BLaER1 (cell line): ENCODE measurements at regions not wholly inside any gene's neighbourhood (a gene's known extent, or its start where the extent isn't known, plus 50 kb on each side); places are given as distances from the start of the nearest gene placed in this dataset.

Experiments
- H3K27ac ChIP-seq: shearing (Covaris generic); formaldehyde crosslinking; 2 replicates; pipeline ENCODE4 v1.8.1; 2022
- H3K27me3 ChIP-seq: shearing (Covaris generic); formaldehyde crosslinking; 2 replicates; pipeline ENCODE4 v1.8.1; 2022
- H3K36me3 ChIP-seq: shearing (Covaris generic); formaldehyde crosslinking; 2 replicates; pipeline ENCODE4 v1.8.1; 2022
- H3K4me1 ChIP-seq: shearing (Covaris generic); formaldehyde crosslinking; 2 replicates; pipeline ENCODE4 v1.8.1; 2022
- H3K4me2 ChIP-seq: shearing (Covaris generic); formaldehyde crosslinking; 2 replicates; pipeline ENCODE4 v1.8.1; 2022
- H3K4me3 ChIP-seq: shearing (Covaris generic); formaldehyde crosslinking; 2 replicates; pipeline ENCODE4 v1.8.1; 2022
- H3K9ac ChIP-seq: shearing (Covaris generic); formaldehyde crosslinking; 2 replicates; pipeline ENCODE4 v1.8.1; 2022
- H3K9me3 ChIP-seq: shearing (Covaris generic); formaldehyde crosslinking; 2 replicates; pipeline ENCODE4 v1.8.1; 2022
- H4K20me1 ChIP-seq: shearing (Covaris generic); formaldehyde crosslinking; 2 replicates; pipeline ENCODE4 v1.8.1; 2022
- Cebpa-rat ChIP-seq: shearing (Covaris generic); IDR thresholded peaks from 2 replicates; pipeline ENCODE4 v1.8.1; 2022

- H3K4me3 ChIP-seq, result no peak overlapping the region
- H3K9ac ChIP-seq, result no peak overlapping the region
- H3K9me3 ChIP-seq, result no peaks in the 10 kb centered on the region
- no peaks in the 10 kb centered on the region for H3K36me3 ChIP-seq
- H3K4me2 ChIP-seq, result no peak overlapping the region
- H3K27me3 ChIP-seq, result no peaks in the 10 kb centered on the region
- no peak for TF ChIP-seq Cebpa-rat
- H3K27ac ChIP-seq, result no peak overlapping the region
- no peaks in the 10 kb centered on the region for H4K20me1 ChIP-seq
- no peaks in the 10 kb centered on the region for H3K4me1 ChIP-seq
Observed at GRCh38 chr20:21586682-21587081, 72.8 kb upstream of the NKX2-2 start.

- TF ChIP-seq Cebpa-rat, result no peak
- H3K27me3 ChIP-seq, result no peaks in the 10 kb centered on the region
- no peak overlapping the region for H3K4me3 ChIP-seq
- no peak overlapping the region for H3K4me2 ChIP-seq
- H3K36me3 ChIP-seq, result no peaks in the 10 kb centered on the region
- H3K27ac ChIP-seq, result no peak overlapping the region
- H4K20me1 ChIP-seq, result no peaks in the 10 kb centered on the region
- no peak overlapping the region for H3K9ac ChIP-seq
- H3K4me1 ChIP-seq, result no peaks in the 10 kb centered on the region
- no peaks in the 10 kb centered on the region for H3K9me3 ChIP-seq
Observed at GRCh38 chr20:21583486-21584168, 69.8 kb upstream of the NKX2-2 start.

GRCh38 chr20:21577551-21577950, 63.7 kb upstream of the NKX2-2 start:
- Histone ChIP-seq H3K4me2 (no peak overlapping the region), H3K4me1 (no peaks in the 10 kb centered on the region), H4K20me1 (no peaks in the 10 kb centered on the region), H3K27ac (no peak overlapping the region), H3K27me3 (no peaks in the 10 kb centered on the region), H3K4me3 (no peak overlapping the region), H3K9me3 (no peaks in the 10 kb centered on the region), H3K9ac (no peak overlapping the region), H3K36me3 (no peaks in the 10 kb centered on the region)
- TF ChIP-seq Cebpa-rat, result no peak

- Histone ChIP-seq H4K20me1 (no peaks in the 10 kb centered on the region), H3K36me3 (no peaks in the 10 kb centered on the region), H3K4me3 (no peak overlapping the region), H3K4me1 (no peaks in the 10 kb centered on the region), H3K4me2 (no peak overlapping the region), H3K27ac (no peak overlapping the region), H3K27me3 (no peaks in the 10 kb centered on the region), H3K9me3 (no peaks in the 10 kb centered on the region), H3K9ac (no peak overlapping the region)
- TF ChIP-seq Cebpa-rat, result no peak
Observed at GRCh38 chr20:21575981-21576740, 62.3 kb upstream of the NKX2-2 start.

- no peak overlapping the region for H3K4me2 ChIP-seq
- H3K9me3 ChIP-seq, result no peaks in the 10 kb centered on the region
- no peaks in the 10 kb centered on the region for H3K27me3 ChIP-seq
- TF ChIP-seq Cebpa-rat, result no peak
- H3K27ac ChIP-seq, result no peak overlapping the region
- no peaks in the 10 kb centered on the region for H3K4me1 ChIP-seq
- no peaks in the 10 kb centered on the region for H4K20me1 ChIP-seq
- H3K36me3 ChIP-seq, result no peaks in the 10 kb centered on the region
- H3K4me3 ChIP-seq, result no peak overlapping the region
- no peak overlapping the region for H3K9ac ChIP-seq
Observed at GRCh38 chr20:21575167-21575566, 61.3 kb upstream of the NKX2-2 start.

GRCh38 chr20:21574443-21574842, 60.6 kb upstream of the NKX2-2 start:
- Histone ChIP-seq H3K4me3 (no peak overlapping the region), H3K27me3 (no peaks in the 10 kb centered on the region), H3K27ac (no peak overlapping the region), H3K4me1 (no peaks in the 10 kb centered on the region), H3K36me3 (no peaks in the 10 kb centered on the region), H3K9me3 (no peaks in the 10 kb centered on the region), H4K20me1 (no peaks in the 10 kb centered on the region), H3K4me2 (no peak overlapping the region), H3K9ac (no peak overlapping the region)
- TF ChIP-seq Cebpa-rat, result no peak

- Histone ChIP-seq H3K4me2 (no peak overlapping the region), H3K27ac (no peak overlapping the region), H3K27me3 (no peaks in the 10 kb centered on the region), H3K36me3 (no peaks in the 10 kb centered on the region), H4K20me1 (no peaks in the 10 kb centered on the region), H3K4me1 (peaks cover 3% of the 10 kb centered on the region; the same call in 1 of the 2 replicates), H3K9ac (no peak overlapping the region), H3K4me3 (no peak overlapping the region), H3K9me3 (no peaks in the 10 kb centered on the region)
- TF ChIP-seq Cebpa-rat, result no peak
Observed at GRCh38 chr20:21573259-21573658, 59.4 kb upstream of the NKX2-2 start.

GRCh38 chr20:21571841-21572690, 58.2 kb upstream of the NKX2-2 start:
- Histone ChIP-seq H3K36me3 (no peaks in the 10 kb centered on the region), H3K4me1 (peaks cover 5% of the 10 kb centered on the region; the same call in 1 of the 2 replicates), H3K4me3 (no peak overlapping the region), H3K9me3 (no peaks in the 10 kb centered on the region), H4K20me1 (no peaks in the 10 kb centered on the region), H3K27me3 (no peaks in the 10 kb centered on the region), H3K27ac (no peak overlapping the region), H3K9ac (no peak overlapping the region), H3K4me2 (no peak overlapping the region)
- no peak for TF ChIP-seq Cebpa-rat

- Histone ChIP-seq H3K9ac (no peak overlapping the region), H4K20me1 (no peaks in the 10 kb centered on the region), H3K27me3 (no peaks in the 10 kb centered on the region), H3K27ac (no peak overlapping the region), H3K4me2 (no peak overlapping the region), H3K4me3 (no peak overlapping the region), H3K9me3 (no peaks in the 10 kb centered on the region), H3K4me1 (peaks cover 5% of the 10 kb centered on the region; the same call in 1 of the 2 replicates), H3K36me3 (no peaks in the 10 kb centered on the region)
- no peak for TF ChIP-seq Cebpa-rat
Observed at GRCh38 chr20:21570285-21570992, 56.6 kb upstream of the NKX2-2 start.
